NCI-H1694 (cell line): ENCODE measurements at regions not wholly inside any gene's neighbourhood (a gene's known extent, or its start where the extent isn't known, plus 50 kb on each side); places are given as distances from the start of the nearest gene placed in this dataset.

Source experiments
- DNase-seq: peaks from one replicate; lab custom pipeline; 2025; lab: John Stamatoyannopoulos, UW

- no peak for DNase-seq
Measured at GRCh38 chr2:16254356-16254965, 314.1 kb downstream of the MYCN start.

DNA sequence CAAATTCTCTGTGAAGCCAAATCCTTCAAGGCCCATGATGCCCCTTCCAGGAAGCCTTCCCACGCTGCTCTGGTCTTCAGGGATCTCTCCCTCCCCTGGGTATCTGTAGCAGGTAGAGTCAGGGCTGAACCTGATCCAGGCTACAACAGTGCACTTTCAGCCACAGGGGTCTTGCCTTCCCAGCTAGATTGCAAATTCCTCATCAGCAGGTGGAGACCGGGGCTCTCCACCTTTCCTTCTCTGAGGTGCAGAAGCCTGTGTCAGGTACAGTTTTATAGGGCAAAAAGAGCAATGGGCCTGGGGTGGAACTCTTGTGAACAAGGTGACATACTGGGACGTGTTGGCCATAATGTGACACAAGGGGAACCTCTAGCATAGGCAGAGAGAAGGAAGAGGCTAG lies 312.9 kb downstream of the MYCN start:
- DNase-seq, result no peak

- no peak for DNase-seq
Measured at GRCh38 chr2:16252891-16253290, 312.5 kb downstream of the MYCN start.

DNA sequence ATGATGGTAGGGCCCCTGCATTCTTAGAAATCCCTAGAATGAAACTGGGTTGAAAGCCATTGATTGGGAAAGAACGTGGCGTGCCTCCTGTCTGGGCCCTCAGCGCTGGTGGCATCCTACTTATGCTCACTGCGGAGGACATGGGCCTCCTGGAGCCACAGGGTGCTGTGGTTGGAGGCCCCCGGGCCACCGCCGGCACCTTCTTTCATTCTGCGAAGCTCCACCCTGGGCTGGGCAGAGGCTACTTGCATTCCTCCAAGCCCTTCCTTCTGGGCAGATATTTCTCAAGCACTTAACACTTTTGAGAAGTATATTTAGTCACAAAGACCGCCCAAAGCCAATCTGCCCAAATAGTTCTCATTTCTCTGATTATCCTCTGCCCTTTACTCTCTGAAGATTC lies 311.9 kb downstream of the MYCN start:
- DNase-seq, result no peak

GRCh38 chr2:16251511-16252225 lies 311.3 kb downstream of the MYCN start:
- no peak for DNase-seq

DNA sequence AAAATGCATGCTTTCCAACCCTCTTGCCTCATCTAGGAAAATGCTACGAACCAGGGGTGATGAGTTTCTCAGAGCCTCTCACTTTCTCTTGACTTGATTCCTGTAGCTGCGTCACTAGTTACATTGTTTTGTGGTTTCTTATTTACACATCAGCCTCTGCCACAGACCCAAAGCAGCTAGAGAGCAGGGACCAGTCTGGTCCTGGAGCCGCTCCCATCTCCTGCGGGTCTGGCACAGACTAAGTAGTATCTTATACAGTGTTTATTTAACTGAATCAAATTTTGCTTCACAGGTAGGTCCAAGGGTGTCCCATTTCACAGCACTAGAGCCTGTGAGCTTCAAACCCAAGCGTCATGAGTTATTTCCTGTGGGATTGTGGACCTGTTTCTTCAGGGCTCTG lies 310.5 kb downstream of the MYCN start:
- DNase-seq, result no peak

DNA sequence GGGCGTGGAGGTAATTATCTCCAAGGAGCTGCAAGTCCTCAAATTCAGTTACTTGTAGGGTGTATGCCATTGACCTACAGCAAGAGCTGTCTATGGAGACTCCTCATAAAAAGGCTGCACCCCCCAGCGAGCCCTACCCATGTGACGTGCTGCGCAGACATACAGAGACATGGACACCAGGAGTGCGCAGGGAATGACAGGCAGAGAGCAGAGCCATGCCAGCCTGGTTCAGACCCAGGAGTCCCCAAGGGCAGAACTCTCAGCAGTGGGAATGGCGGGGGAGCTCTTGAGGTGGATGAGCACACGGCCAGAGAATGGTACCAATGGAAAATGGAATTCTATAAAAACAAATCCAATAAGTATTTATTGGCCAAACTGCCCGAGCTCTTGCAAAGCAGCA lies 310.1 kb downstream of the MYCN start:
- no peak for DNase-seq

- no peak for DNase-seq
Measured at GRCh38 chr2:16250056-16250425, 309.7 kb downstream of the MYCN start.

DNA sequence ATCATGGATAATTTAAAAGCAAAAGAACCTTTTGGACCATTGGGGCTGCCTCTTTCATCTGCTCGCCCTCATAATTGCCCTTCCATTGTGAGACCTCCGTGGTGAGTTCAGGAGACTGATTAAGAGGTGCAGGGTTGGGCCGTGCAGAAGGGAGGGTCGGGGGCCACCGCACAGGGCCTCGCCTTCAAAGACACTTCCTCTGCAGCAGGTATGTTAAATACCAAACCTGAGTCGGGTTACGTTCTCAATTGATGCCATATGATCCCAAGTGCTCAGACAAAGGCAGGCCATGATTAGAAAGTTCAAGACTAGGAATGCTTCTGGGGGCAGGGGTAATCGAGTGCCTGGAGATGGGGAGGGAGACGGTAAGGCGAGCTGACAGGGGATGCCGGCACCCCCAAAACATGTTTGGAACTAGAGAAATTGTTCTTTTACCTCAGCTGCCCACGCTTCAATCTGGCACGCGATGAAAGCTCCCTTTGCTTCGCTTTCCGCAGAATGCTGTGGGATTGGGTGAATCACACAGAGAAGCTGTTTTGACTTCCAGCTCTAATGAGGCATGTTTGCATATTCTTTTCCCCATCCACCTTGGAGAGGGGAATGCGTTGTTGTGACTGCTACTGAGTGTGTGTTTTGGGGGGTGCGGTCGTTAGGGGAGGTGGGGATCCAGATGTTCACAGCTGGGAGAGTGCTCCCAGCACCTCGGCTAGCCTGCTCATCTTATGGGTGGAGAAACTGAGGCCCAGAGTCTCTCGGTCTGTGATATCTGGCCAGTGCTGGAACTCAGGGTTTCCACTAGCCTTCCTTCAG lies 309.1 kb downstream of the MYCN start:
- DNase-seq, result no peak

GRCh38 chr2:16248571-16249105 lies 308.3 kb downstream of the MYCN start:
- DNase-seq, result no peak

GRCh38 chr2:16247326-16248122 lies 307.2 kb downstream of the MYCN start:
- DNase-seq, result no peak

DNA sequence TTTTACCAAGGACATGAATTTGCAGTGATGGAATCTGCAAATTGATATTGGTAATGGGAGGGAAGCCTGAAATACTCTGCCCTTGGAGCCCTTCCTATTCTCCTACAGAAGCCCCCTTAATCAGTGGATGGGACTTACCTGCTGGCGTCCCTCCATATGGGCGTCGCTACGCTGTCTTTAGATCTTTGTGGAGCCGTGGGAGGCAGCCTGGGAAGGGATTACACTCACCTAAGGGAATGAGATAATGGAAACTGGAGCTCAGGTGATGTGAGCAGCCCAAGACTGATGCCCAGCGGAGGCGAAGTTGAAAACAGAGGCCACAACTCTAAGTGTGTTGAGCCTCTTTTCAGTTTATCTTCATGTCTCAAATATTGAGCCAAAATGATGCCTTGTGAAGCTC lies 306.6 kb downstream of the MYCN start:
- DNase-seq, result no peak

DNA sequence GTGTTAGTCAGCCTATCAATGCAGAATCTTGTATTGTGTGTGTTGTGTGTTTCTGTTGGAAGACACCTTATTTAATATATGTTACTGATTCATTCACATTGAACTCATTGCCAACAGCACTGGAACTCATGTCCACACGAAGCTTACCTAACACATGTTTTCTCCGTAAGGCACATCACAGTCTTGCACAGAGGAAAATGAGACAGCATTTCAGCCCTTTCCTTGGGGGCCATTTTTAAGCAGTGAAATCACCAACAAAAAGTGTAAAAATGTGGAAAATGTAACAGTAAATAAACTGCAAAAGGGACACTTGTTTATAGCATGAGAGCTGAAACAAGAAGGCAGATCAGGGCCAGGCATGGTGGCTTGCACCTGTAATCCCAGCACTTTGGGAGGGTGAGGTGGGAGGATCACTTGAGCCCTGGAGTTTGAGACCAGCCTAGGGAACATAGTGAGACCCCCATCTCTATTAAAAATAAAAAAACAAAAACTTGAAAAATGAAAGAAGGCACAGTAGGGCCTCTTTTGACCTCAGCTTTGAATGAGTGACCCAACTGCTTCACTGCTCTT lies 306.0 kb downstream of the MYCN start:
- no peak for DNase-seq

DNA sequence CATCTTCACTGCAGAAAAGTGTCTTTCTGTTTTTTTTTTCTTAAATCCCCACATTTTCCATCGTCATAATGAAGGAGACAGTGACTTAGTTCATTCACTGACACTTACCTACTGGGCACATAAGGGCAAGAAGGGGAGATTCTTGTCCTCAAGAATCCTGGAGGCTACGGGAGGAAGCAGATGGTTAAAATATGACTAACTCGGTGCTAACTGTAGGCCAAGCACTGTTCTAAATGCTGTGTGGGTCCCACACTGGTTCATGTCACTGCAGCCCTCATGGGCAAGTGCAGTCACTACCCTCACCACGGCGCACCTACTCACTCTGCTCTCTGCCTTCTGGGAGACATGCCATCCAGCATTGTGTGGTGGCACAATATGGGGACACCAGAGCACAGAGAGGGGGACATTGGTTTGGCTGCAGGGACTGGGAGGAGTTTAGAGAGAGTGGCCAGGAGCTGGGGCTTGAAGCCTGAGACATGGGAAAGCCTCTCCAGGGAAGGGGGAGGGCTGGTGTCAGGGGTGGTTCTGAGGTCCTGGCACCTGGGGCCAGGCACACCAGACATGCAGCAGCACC lies 305.2 kb downstream of the MYCN start:
- DNase-seq, result no peak

- DNase-seq, result no peak
Measured at GRCh38 chr2:16244966-16245320, 304.6 kb downstream of the MYCN start.

- DNase-seq, result no peak
Measured at GRCh38 chr2:16244153-16244965, 304.0 kb downstream of the MYCN start.

DNA sequence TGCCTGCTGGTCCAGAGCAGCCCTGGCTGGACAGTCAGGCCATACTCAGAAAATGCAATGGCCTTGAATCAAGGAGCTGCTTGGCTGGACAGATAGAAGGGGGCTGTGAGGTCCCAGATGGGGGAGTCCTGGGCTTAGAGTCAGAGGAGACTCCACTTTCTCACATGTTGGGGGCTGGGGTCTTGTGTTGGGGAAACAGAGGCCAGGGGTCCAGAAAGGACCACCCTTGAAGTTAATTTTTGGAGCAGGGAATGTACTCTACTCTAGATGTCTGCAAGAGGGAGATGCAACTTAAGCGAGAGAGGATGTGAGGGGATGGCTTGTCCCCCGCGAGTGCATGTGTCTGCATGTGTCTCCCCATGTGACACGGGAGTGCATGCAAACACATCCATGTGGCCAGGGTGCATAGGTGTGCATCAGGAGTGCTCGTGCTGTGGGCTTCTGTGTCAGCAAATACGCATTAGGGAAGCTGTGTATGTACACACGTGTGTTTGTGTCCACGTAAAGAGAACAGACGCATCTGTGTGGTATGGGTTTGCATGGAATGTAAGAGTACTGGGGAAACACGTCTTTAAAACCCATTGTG lies 303.2 kb downstream of the MYCN start:
- no peak for DNase-seq

DNA sequence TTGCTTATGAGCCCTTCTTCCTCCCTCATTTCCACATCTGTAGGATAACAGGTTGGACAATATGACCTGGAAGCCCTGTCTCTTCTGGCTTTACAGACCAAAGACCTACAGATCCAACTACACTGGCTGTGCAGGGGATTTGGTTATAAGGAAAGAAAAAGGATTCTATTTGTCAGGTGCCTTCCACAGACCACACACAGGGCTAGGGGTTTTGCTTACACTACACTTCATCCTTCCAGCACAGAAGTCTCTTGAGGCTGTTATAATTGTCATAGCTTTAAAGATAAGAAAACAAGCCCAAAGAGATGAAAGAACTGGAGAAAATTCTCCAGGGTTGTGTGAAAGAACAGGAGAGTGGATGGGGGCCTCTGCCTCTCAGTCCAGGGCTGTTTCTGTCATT lies 302.6 kb downstream of the MYCN start:
- no peak for DNase-seq

DNA sequence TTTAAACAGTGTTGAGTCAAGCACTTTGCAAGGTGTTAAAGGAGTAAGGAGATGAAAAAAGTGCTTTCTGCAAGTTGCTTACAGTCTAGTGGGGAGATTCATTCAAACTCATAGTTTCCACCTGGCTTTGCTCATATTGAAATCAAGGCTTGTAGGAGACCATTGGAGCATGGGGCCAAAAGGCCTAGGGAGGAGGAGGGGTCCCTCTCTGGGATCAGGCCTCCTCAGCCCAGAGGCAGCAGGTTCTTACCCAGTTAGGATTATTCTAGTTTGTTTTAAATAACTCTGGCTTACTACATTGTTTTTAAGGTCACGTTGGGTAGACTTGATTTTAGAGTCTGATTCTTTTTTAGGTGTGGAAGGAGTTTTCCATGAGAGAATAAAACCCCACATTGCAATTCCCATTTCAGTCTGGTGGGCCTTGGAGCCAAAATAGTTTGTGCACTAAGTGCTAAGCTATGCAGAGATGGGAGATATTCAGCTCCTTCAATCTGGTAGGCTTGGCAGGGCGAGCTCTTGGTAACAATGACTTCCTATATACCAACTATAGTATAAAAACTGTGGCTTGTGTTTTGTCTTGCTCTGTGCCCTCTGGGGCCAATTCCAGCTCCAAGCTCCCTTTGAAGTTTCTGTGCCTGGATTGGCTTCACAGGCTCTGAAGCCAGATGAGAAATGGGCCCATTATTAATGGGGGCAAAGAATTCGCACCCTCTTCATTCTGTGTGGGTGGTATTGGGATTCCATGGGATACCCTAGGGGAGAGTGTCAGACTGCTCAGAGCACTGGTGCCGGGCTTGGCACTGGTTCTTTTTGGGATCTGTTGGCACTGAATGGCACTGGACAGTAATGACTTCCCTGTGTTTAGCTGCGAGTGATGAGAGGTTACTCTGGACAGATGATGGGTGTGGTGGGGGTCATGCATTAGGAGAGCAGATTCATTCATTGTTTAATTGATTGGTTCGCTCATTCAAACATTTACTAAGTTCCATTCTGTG lies 301.1 kb downstream of the MYCN start:
- no peak for DNase-seq
